Activated CD8-positive, alpha-beta memory T cell treated with anti-CD3 and anti-CD28 coated beads, Interleukin-2, amount 50 U/mL, for 1 hour (primary cell): ENCODE measurements at regions not wholly inside any gene's neighbourhood (a gene's known extent, or its start where the extent isn't known, plus 50 kb on each side); places are given as distances from the start of the nearest gene placed in this dataset.

Experiments used
- DNase-seq: peaks from one replicate; pipeline ENCODE4 v3.0.0-alpha.2; 2020; ENCODE audit errors: extremely low read depth

GRCh38 chr4:108272561-108272960 lies 103.8 kb upstream of the LEF1 start:
- DNase-seq: no peak

- no peak for DNase-seq
These were observed 103.3 kb upstream of the LEF1 start for GRCh38 chr4:108272046-108272445.

- no peak for DNase-seq
These were observed 102.0 kb upstream of the LEF1 start for GRCh38 chr4:108270466-108271450.

DNA sequence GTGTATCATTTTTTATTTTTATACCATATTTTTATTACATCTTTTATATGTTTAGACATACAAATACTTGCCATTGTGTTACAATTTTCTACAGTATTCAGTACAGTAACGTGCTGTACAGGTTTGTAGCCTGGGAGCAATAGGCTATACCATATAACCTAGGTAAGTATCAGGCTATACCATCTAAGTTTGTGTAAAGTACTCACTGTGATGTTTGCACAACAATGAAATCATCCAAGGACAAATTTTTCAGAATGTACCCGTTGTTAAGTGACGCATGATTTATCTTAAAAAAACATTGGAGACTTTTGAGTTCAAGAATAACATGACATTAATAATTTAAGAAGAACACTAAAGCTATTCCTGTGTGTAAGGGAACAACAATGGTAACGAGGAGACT lies 96.0 kb upstream of the LEF1 start:
- DNase-seq: no peak

- DNase-seq: no peak
These were observed 94.3 kb upstream of the LEF1 start for GRCh38 chr4:108263057-108263456.

GRCh38 chr4:108261026-108261425 lies 92.3 kb upstream of the LEF1 start:
- no peak for DNase-seq

DNA sequence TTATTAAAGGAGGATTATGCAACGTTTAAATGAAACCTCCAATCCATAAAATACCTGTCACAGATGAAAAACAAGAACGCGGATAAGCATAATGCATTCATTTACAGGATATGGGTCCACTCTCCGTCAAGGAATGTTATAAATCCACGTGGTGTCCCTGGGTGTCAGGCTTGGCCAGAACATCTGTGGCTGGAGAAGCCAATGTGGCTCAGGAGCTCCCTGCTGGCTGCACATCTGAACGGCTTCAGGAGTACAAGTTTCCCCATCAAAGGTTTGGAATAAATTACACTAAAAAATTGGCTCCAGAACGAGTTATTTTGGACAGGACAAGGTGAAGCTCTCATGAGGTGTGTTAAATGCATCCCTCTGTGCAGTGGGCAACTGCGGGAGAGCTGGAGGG lies 87.8 kb upstream of the LEF1 start:
- no peak for DNase-seq

DNA sequence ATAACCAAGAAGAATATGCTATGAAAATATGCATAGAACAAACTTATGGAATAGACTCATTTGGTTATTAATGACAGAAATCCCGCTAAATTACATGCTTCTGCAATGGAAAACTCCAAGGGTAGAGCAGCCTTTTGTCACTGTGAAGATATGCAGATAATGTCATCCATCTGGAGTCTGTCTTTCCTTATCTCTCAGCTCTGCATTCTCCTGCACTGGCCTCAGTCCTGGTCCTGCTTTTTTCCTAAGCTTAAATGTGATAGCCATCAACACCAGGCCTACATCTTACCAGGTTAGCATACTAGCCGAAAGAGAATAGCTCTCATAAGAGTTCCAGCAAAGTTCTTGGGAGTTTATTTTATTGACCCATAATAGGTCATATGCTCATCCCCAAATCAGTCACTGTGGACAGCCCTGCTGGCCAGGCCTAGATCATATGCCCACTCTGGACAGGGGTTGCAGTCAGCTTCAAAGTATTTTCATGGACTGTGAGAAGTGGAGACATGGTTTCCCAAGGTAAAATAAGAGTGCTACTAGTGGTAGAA lies 86.5 kb upstream of the LEF1 start:
- DNase-seq: no peak

DNA sequence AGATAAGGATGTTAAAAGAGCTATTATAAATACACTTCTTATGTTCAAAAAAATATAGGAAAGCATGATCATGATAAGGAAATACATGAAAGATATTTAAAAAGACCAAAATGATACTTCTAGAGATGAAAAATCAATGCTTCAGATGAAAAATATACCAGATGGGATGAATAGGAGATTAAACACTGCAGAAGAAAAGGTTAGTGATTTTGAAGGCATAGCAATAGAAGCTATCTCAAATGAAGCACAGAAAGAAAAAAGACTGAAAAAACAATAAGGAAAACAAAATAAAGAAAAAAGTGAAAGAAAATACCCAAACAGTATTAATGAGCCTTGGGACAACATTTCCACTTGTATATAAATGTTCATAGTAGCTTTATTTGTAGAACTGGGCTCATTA lies 80.7 kb upstream of the LEF1 start:
- DNase-seq: no peak

- DNase-seq: no peak
These were observed 78.8 kb upstream of the LEF1 start for GRCh38 chr4:108247387-108248049.

DNA sequence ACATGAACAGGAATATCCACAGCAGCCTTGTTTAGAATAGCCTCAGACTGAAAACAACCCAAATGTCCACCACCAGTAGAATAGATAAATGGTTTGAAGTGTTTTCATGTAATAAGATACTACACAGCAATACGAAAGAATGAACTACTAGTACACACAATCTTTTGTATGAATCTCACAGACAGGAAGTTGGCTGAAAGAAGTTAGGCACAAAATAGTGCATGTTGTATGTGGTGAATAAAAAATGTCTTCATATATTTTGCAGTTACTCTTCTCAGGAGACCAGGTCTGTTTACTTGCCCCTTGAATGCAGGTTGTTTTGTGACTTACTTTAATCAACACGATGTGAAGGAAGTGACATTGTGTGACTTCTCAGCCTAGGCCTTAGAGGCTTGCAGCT lies 75.9 kb upstream of the LEF1 start:
- no peak for DNase-seq

GRCh38 chr4:108240366-108240765 lies 71.6 kb upstream of the LEF1 start:
- DNase-seq: no peak

DNA sequence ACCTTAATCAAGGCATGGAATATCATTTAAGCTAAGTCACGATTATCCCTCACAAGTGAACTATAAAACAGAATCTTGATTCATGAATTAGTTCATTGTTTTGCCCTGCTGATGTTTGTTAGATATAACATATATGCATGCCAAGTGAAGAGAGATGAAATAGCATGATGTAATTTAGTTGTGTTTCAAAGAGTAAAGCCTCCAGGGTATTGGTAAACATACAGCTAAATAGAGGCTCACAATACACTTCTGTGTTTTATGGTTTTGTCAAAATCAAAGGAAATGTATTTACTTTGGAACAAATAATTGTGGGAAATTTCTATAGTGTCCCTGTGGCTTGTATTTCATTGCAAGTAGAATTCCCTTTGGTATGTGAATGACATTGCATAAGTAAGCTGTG lies 69.0 kb upstream of the LEF1 start:
- DNase-seq: no peak

DNA sequence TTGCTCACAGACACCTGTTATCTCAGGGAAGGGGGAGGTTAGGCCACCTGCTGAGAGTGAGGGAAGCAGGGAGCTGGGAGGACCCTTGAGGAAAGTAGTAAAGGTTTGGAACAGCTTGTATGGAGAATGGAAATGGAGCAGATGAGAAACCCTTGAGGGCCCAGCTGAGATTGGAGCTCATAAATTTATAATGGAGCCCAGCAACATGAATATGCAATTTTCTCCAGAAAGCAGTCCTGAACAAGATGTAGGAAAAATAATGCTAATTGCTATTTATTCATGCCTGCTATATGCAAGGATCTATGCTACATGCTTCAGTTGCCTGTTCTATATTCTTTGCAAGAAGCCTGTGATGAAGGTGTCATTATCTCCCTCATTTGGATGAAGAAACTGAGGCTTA lies 67.5 kb upstream of the LEF1 start:
- DNase-seq: no peak

DNA sequence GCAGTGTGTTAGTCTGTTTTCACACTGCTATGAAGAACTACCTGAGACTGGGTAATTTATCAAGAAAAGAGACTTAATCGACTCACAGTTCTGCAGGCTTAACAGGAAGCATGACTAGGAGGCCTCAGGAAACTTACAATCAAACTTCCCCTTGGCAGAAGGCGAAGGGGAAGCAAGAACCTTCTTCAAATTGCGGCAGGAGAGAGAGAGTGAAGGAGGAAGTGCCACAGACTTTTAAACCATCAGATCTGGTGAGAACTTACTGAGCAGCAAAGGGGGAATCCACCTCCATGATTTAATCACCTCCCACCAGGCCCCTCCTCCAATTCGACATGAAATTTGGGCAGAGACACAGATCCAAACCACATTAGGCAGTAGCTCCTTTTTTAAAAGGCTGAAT lies 59.2 kb upstream of the LEF1 start:
- no peak for DNase-seq

DNA sequence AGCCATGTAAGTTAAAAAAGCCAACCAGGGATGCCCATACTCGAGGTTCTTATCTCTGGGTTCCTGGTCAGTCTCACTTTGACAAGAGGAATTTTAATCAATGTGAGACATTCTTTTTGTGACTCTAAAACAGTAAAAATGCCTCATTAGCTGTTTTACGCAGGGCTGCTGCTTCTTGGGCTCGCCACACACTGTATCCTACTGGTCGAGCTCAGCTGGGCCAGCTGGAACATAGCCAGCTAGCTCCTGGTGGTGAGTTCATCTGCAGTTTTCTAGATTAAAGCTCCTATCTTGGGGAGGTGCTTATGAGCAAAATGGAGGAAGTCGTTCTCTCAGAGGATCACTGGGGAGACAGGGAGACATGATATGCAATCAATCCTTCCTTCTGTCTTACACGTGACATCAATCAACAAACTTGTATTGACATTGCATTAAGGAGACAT lies 55.9 kb upstream of the LEF1 start:
- DNase-seq: no peak

DNA sequence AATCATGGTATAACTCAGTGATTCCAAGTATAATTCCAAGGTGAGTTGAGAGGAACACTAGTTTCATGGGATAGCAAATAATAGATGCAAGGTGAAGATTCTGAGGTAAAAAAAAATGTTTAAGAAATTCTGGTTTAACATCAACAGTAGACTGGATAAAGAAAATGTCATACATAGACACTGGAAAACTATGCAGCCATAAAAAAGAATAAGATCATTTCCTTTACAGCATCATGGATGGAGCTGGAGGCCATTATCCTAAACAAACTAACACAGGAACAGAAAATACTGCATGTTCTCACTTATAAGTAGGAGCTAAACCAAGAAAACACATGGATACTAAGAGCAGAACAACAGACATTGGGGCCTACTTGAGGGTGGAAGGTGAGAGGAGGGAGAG lies 54.6 kb upstream of the LEF1 start:
- no peak for DNase-seq

- no peak for DNase-seq
These were observed 51.3 kb upstream of the LEF1 start for GRCh38 chr4:108219998-108220397.
